ENCODE measurements at regions not wholly inside any gene's neighbourhood (a gene's known extent, or its start where the extent isn't known, plus 50 kb on each side); places are given as distances from the start of the nearest gene placed in this dataset.

GRCh38 chr2:193199322-193199721 is 1004.6 kb upstream of the TMEFF2 start:
- no peak for TF ChIP-seq CTCF (conservative IDR thresholded peaks at IDR 0.05)
- no peak for TF ChIP-seq EZH2 (IDR thresholded peaks at IDR 0.05; ENCODE audit: low read depth)

Measured in PC-9 (cell line).